Neuron (in vitro differentiated cells): ENCODE measurements at regions not wholly inside any gene's neighbourhood (a gene's known extent, or its start where the extent isn't known, plus 50 kb on each side); places are given as distances from the start of the nearest gene placed in this dataset.

Source experiments
- H2AFZ ChIP-seq: one replicate; pipeline ENCODE4 v1.6.1; 2013; ENCODE audit warnings: low read depth, mild to moderate bottlenecking, inconsistent platforms, low read length, moderate library complexity
- H3K27me3 ChIP-seq: one replicate; pipeline ENCODE4 v1.6.1; 2013; ENCODE audit warnings: low read length; ENCODE audit not compliant: insufficient read depth
- H3K36me3 ChIP-seq: one replicate; pipeline ENCODE4 v1.6.1; 2013; ENCODE audit warnings: low read length; ENCODE audit not compliant: insufficient read depth
- H3K4me1 ChIP-seq: one replicate; pipeline ENCODE4 v1.6.1; 2013; ENCODE audit warnings: low read length; ENCODE audit not compliant: insufficient read depth
- H3K4me3 ChIP-seq: 2 replicates; pipeline ENCODE4 v1.5.1; 2013; ENCODE audit warnings: mild to moderate bottlenecking, low read length, moderate library complexity
- H3K9me3 ChIP-seq: one replicate; pipeline ENCODE4 v1.6.1; 2013; ENCODE audit warnings: low read length

DNA sequence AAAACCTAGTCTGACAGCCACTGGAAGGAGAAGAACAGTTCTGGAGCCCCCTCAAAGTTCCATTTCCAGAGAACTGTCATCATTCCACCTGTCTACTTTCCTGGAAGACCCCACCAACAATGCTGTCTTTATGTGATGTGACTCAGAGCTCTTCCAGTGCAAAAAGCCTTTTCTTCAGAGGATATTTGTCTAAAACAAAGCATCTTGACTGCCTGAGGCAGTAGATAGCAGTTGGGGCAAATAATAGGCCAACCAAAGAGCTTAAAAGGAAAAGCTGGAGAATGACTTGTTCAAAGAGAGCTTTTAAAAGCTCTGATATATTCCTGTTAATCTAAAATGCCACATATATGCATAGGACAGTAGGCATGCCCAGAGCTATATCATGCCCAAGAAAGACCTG lies 62.6 kb downstream of the MIS18A start:
- Histone ChIP-seq H2AFZ (no peak overlapping the region), H3K27me3 (no peaks in the 10 kb centered on the region), H3K9me3 (peaks cover 2% of the 10 kb centered on the region), H3K36me3 (no peaks in the 10 kb centered on the region), H3K4me1 (no peaks in the 10 kb centered on the region), H3K4me3 (no peak overlapping the region)

DNA sequence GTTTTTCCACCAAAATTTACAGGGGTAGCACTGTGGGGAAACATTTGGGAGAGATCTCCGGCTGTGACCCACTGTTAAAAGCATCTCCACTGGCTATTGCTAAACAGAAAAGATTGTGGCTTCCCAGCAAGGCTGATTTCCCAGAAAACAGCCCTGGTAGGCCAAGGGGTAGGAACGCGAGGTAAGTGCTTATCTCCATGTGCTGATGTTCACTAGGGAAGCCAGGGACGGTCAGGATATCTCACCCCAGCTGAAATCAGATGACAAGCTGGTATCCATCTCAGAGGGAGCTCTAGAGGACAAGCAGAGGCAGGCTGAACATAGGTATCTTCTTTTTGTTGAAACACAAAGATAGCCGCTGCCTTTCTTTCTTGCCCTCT lies 63.6 kb downstream of the MIS18A start:
- Histone ChIP-seq H3K9me3 (peaks cover 2% of the 10 kb centered on the region), H2AFZ (no peak overlapping the region), H3K4me1 (no peaks in the 10 kb centered on the region), H3K36me3 (no peaks in the 10 kb centered on the region), H3K4me3 (no peak overlapping the region), H3K27me3 (no peaks in the 10 kb centered on the region)

DNA sequence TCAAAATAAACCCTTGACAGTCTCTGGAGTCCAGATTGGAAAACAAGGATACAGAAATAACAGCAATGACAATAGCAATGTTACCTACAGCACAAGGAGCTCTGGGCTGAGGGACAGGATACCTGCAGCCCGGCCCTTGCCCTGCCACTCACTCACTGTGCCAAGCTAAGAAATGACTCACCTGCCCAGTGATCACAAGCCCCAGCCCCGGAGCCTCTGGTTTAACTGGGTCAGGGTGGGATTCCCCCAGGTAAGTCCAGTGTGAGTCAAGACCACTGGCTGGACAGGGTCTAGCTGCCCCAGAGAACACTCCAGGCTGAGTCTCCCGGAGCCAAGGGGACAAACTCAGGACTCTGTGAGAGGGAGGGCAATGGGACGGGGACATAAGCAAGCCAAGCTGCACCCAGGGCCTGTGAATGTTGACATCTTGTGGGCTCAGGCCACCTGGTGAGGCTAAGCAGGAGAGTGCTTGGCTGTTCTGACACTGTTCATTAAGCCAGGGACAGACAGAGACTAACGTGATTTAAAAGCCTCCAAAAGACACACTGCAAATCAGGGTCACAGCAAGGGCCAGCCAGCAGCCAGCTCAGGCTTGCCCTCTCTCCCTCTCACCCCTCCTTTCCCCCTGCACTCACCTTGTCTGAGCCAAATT lies 64.1 kb downstream of the MIS18A start:
- Histone ChIP-seq H2AFZ (no peak overlapping the region), H3K27me3 (no peaks in the 10 kb centered on the region), H3K9me3 (peaks cover 2% of the 10 kb centered on the region), H3K4me3 (no peak overlapping the region), H3K36me3 (no peaks in the 10 kb centered on the region), H3K4me1 (no peaks in the 10 kb centered on the region)

DNA sequence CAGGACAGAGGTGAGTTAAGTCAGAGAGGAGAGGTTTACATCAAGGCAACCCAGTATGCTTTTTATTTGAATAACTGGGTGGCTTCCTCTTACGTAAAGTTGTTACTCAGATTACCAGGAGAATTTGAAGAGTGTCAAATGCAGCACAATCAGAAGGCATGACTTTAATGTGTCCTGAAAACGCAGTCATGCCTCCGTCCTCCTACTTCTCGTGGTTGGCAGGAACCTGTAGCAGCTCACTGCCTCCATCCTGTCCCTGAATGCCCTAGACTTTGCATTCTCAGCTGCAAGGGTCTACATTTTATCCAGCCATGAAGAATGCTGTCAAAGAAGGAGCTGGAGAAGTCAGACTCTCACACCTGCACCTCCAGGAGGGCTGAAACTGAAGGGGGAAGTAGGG lies 66.7 kb downstream of the MIS18A start:
- H3K4me3 ChIP-seq: no peak overlapping the region
- no peaks in the 10 kb centered on the region for H3K4me1 ChIP-seq
- no peaks in the 10 kb centered on the region for H3K36me3 ChIP-seq
- H2AFZ ChIP-seq: no peak overlapping the region
- peaks cover 2% of the 10 kb centered on the region for H3K27me3 ChIP-seq
- no peaks in the 10 kb centered on the region for H3K9me3 ChIP-seq

DNA sequence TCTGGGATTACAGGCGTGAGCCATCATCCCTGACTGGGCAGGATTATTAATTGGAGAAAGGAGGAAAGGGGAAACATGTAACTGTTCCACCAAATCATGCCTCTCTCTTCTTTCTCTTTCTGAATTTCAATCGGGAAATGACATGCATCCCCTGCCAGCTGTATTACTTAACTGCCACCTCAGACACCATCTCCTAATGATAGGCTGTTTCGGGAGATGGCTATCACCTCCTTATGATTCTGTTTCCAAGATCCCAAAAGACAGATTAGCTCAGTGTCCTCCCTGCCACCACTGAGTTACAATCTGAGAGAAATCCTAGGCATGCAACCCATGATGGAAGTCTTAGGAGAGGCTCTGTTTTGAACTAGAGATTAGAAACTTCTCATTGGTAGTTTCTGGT lies 67.5 kb downstream of the MIS18A start:
- H3K27me3 ChIP-seq: peaks cover 2% of the 10 kb centered on the region
- no peak overlapping the region for H3K4me3 ChIP-seq
- no peak overlapping the region for H2AFZ ChIP-seq
- H3K4me1 ChIP-seq: no peaks in the 10 kb centered on the region
- no peaks in the 10 kb centered on the region for H3K36me3 ChIP-seq
- H3K9me3 ChIP-seq: no peaks in the 10 kb centered on the region

DNA sequence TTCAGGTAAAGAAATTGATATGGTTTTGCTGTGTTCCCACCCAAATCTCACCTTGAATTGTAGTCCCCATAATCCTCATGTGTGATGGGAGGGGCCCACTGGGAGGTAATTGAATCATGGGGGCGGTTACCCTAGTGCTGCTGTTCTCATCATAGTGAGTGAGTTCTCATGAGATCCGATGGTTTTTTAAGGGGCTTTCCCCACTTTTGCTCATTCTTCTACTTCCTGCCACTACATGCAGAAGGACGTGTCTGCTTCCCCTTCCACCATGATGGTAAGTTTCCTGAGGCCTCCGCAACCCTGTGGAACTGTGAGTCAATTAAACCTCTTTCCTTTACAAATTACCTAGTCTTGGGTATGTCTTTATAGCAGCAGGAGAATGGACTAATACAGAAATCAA lies 69.3 kb downstream of the MIS18A start:
- H3K27me3 ChIP-seq: peaks cover 2% of the 10 kb centered on the region
- H3K9me3 ChIP-seq: no peaks in the 10 kb centered on the region
- no peaks in the 10 kb centered on the region for H3K36me3 ChIP-seq
- H3K4me1 ChIP-seq: no peaks in the 10 kb centered on the region
- no peak overlapping the region for H3K4me3 ChIP-seq
- no peak overlapping the region for H2AFZ ChIP-seq

DNA sequence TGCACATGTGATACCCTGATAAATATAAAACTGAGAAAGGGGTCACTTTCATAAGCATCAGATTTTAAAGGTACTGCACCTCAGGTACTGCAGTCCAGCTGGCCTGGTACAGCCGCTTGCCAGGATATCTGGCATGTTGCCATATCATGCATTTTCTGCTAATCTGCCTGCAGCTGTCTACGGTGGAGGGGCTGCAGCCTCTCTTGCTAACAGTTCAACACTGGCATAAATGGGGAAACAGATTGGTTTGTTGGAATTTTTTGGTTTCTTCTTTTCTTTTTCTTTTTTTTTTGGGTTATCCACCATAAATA lies 71.5 kb downstream of the MIS18A start:
- Histone ChIP-seq H3K9me3 (no peaks in the 10 kb centered on the region), H3K27me3 (peaks cover 2% of the 10 kb centered on the region), H2AFZ (no peak overlapping the region), H3K4me3 (no peak overlapping the region), H3K36me3 (no peaks in the 10 kb centered on the region), H3K4me1 (no peaks in the 10 kb centered on the region)

DNA sequence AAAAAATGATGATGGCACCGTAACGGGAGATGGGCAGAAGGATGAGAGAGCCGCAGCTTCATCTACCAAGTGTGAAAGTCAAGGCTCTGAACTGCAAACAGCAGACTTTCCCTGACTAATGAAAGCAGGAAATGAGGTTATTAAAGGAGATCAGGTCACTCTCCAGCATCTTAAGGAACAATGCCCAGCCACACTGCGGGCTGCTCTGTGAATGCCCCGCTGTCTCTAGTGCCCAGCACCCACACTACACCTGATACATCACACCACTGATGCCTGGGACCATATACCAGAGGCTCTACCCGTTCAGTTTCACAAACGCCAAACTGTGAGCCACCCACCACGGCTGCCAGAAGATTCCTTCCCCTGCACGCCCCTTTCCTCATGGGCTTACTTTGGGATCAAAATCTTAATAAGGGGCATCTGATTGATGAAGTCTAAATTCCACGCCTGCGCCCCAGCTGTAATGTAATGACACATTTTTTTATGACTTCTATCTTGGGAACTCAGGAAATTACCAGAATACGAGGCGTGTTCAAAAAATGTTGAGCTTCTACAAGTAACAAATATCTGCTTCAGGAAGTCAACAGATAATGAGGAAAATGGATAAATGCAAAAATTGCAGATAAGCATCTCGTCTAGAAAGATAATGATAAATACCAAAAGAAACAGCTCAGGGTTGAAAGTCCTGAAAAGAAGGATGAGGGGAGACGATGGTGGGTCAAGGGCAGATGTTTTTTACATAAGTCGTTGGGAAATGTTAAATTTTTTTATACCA lies 72.0 kb downstream of the MIS18A start:
- Histone ChIP-seq H3K9me3 (no peaks in the 10 kb centered on the region), H3K36me3 (no peaks in the 10 kb centered on the region), H2AFZ (no peak overlapping the region), H3K4me1 (no peaks in the 10 kb centered on the region), H3K4me3 (no peak overlapping the region), H3K27me3 (peaks cover 2% of the 10 kb centered on the region)

DNA sequence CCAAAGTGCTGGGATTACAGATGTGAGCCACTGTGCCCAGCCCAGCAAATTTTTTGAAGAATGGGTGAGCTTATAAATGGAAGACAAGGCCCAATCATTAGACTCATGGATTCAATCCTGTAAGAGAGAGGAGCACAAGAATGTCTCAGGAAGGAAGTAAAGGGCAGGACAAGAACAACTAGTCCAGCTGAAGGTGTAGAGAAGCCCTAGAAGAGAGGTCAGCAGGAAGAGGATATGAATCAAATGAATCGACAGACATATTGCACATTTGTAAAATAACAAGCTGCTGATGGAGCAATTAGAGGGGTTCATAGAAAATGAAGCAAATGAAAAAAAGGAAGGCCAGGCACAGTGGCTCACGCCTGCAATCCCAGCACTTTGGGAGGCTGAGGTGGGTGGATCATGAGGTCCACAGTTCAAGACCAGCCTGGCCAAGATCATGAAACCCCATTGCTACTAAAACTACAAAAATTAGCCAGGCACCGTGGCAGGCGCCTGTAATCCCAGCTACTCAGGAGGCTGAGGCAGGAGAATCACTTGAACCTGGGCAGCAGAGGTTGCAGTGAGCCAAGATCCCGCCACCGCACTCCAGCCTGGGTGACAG lies 74.9 kb downstream of the MIS18A start:
- Histone ChIP-seq H3K4me3 (no peak overlapping the region), H3K36me3 (no peaks in the 10 kb centered on the region), H2AFZ (no peak overlapping the region), H3K27me3 (peaks cover 2% of the 10 kb centered on the region), H3K4me1 (no peaks in the 10 kb centered on the region), H3K9me3 (no peaks in the 10 kb centered on the region)

DNA sequence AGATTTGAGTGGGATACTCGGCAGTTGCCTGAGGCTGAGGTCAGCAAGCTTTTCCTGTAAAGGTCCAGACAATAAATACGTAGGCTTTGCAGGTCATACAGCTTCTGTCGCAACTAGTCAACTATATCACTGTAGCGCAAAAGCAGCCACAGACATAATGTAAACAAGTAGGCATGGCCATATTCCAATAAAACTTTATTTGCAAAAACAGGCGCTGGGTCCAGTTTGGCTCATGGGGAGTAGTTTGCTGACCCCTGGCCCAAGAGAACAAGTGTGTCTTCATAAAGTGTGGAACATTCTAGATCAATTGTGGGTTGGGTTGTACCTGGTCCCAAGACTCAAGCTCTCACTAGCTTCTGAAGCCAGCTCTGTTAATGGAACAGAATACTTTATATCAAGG lies 78.8 kb downstream of the MIS18A start:
- H3K27me3 ChIP-seq: no peaks in the 10 kb centered on the region
- H3K9me3 ChIP-seq: no peaks in the 10 kb centered on the region
- H2AFZ ChIP-seq: no peak overlapping the region
- no peak overlapping the region for H3K4me3 ChIP-seq
- no peaks in the 10 kb centered on the region for H3K4me1 ChIP-seq
- H3K36me3 ChIP-seq: no peaks in the 10 kb centered on the region

DNA sequence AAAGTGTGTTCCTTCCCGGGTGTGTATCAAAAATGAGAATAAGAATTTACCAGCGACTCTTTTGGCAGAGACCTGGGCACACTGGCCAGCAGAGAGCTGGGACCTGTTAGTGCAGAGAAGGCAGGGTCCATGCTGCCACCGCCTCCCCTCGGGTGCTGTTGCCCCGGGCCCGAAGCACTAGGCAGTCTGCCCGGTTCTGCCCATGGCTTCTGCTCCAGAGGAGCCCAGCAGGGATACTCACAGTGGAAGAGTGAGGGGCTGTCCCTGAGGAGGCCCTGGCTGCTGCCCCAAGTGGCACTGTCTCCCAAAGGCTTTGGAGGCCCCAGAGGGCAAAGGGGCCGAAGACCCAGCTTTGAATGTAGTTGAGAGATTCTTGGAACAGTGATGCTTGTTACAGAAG lies 80.5 kb downstream of the MIS18A start:
- Histone ChIP-seq H3K4me3 (no peak overlapping the region), H3K27me3 (no peaks in the 10 kb centered on the region), H2AFZ (no peak overlapping the region), H3K36me3 (no peaks in the 10 kb centered on the region), H3K4me1 (no peaks in the 10 kb centered on the region), H3K9me3 (no peaks in the 10 kb centered on the region)

DNA sequence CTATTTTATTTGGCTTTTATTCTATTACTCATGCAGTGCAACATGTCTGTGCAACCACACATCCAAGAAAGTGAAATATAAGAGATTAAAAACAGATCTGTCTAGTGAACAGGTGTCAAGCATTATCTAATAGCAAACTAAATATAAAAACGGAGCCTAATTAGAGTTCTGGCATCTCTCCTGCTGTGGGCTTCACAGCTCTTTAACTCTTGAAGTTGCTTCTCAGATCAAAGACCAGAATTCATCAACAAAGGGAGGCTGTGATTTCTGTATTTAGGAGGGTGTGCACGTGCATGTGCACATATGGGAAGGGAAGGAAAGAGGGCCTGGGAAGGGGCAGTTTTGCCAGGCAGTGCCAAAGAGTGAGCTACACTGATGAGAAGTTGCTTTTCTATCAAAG lies 81.0 kb downstream of the MIS18A start:
- Histone ChIP-seq H2AFZ (no peak overlapping the region), H3K36me3 (no peaks in the 10 kb centered on the region), H3K27me3 (no peaks in the 10 kb centered on the region), H3K4me3 (no peak overlapping the region), H3K9me3 (no peaks in the 10 kb centered on the region), H3K4me1 (no peaks in the 10 kb centered on the region)

DNA sequence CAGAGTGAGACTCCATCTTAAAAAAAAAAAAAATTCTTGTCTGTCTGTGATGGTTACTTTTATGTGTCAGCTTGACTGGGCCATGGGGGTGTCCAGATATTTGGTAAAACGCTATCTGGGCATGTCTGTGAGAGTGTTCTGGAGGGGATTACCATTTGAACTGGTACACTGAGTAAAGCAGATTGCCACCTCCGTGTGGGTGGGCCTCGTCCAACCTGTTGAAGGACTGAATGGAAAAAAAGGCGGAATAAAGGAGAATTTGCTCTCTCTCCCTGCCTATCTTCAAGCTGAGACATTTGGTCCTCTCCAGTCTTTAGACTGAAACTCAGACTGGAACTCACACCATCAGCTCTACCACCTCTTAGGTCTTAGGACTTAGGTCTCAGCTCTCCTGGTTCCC lies 82.8 kb downstream of the MIS18A start:
- Histone ChIP-seq H2AFZ (no peak overlapping the region), H3K4me1 (no peaks in the 10 kb centered on the region), H3K4me3 (no peak overlapping the region), H3K36me3 (no peaks in the 10 kb centered on the region), H3K9me3 (no peaks in the 10 kb centered on the region), H3K27me3 (no peaks in the 10 kb centered on the region)

DNA sequence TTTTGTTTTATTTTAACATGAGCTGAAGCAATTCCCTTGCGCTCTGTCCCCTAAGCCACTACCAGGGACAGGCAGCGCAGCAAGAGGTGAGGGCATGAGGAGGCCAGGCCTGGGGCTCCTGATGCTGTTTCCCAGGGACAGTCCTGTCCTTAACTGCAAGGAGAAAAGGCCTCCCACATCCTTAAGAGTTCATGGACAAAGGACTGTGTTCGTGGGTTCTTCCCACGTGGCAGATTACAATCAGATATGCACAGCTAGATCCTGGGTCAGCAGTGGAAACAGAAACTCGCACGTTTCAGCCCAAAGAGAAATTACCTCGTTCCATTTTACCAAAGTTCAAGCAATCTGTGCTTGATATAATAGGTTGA lies 85.8 kb downstream of the MIS18A start:
- no peaks in the 10 kb centered on the region for H3K27me3 ChIP-seq
- no peaks in the 10 kb centered on the region for H3K9me3 ChIP-seq
- H2AFZ ChIP-seq: no peak overlapping the region
- H3K4me3 ChIP-seq: no peak overlapping the region
- H3K36me3 ChIP-seq: no peaks in the 10 kb centered on the region
- peaks cover 2% of the 10 kb centered on the region for H3K4me1 ChIP-seq
